Fibroblast of the aortic adventitia (primary cell): ENCODE measurements at regions not wholly inside any gene's neighbourhood (a gene's known extent, or its start where the extent isn't known, plus 50 kb on each side); places are given as distances from the start of the nearest gene placed in this dataset.

ENCODE experiments used
- DNase-seq: peaks from one replicate; pipeline ENCODE4 v3.0.0-alpha.2; 2010; ENCODE audit warnings: low read depth
- H3K4me3 ChIP-seq: 2 replicates; pipeline ENCODE4 v1.5.1; 2011; ENCODE audit warnings: low read depth, mild to moderate bottlenecking, control low read depth, low read length, moderate library complexity
- TF ChIP-seq, protein P1 (sequence below): IDR thresholded peaks from 2 replicates; pipeline ENCODE4 v1.5.1; 2011; ENCODE audit warnings: mild to moderate bottlenecking, low read length, control low read depth, inconsistent platforms; ENCODE audit not compliant: insufficient read depth

DNA sequence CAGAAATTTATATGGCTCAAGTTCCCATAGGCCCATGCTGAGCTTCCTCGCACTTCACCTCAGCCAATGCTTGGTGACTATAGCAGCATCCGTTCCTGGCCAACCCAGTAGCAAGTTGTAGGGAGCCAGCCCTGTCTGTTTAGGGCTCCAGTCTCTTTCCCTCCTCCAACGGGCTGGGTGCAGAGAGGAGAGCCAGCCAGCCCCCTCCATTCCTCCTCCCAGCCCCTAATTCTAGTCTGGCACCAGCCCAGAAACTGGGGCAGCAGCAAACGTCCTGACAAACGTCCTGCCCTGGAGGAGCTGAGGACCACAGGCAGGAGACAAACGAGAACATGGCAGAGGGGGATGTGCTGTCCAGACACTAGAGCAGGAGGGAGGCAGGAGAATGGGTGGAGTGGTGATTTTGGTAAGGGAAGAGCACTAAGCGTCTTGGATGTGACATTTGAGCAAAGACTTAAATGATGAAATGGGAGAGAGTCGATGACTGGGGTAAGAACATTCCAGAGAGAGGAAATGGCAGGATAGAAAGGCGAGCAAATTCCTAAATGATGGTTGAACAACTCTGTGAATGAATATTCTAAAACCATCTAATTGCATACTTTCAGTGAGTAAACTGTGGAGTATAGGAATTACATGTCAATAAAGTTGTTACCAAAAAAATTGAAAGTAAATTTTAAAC lies 222.5 kb upstream of the DAPK1 start:
- TF ChIP-seq, protein P1, sequence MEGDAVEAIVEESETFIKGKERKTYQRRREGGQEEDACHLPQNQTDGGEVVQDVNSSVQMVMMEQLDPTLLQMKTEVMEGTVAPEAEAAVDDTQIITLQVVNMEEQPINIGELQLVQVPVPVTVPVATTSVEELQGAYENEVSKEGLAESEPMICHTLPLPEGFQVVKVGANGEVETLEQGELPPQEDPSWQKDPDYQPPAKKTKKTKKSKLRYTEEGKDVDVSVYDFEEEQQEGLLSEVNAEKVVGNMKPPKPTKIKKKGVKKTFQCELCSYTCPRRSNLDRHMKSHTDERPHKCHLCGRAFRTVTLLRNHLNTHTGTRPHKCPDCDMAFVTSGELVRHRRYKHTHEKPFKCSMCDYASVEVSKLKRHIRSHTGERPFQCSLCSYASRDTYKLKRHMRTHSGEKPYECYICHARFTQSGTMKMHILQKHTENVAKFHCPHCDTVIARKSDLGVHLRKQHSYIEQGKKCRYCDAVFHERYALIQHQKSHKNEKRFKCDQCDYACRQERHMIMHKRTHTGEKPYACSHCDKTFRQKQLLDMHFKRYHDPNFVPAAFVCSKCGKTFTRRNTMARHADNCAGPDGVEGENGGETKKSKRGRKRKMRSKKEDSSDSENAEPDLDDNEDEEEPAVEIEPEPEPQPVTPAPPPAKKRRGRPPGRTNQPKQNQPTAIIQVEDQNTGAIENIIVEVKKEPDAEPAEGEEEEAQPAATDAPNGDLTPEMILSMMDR = no peak
- no peak for DNase-seq
- H3K4me3 ChIP-seq = no peak overlapping the region

DNA sequence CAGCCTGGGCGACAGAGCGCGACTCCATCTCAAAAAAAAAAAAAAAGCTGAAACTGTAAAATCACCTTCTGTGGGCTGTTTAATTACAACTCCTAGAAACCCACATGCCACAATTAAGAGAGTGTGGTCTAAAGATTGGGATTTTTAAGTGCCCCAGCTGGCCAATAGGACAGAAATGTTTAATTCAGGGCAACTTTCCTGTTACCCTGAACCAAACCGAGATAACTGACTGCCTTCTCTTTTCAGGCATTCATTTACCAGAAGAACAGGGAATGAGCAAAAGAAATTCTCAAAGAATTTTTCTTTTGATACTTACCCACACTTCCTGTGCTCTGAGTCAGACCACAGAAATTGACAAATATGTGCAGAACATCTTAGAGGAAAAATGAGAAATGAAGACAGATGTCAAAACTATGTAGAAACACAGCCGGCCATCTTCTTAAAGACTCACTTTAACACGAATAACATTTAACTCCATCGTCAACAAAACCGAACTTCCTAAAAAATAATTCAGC lies 221.3 kb upstream of the DAPK1 start:
- H3K4me3 ChIP-seq = no peak overlapping the region
- TF ChIP-seq, protein P1 = no peak
- DNase-seq = peak; percentile 63

DNA sequence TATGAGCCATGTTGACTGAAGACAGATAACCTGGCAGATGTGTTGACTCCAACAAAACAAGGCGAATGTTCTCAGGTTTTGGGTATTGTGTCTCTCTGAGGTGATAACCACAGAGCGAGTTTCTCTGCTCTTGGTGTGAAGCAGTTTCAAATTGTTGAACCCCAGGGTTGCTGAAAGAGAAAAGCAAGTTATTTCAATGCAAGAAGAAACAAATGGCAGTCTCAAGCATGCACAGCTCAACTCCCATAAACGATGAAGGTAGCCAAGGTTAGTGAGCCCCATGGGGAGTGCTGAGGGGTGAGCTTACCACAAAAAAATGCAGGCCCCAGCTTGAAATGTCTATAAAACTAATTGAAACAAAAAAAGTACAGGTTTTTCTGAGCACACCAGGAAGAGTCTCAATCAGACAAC lies 220.8 kb upstream of the DAPK1 start:
- no peak overlapping the region for H3K4me3 ChIP-seq
- TF ChIP-seq, protein P1 = no peak
- DNase-seq = peak; percentile 42

DNA sequence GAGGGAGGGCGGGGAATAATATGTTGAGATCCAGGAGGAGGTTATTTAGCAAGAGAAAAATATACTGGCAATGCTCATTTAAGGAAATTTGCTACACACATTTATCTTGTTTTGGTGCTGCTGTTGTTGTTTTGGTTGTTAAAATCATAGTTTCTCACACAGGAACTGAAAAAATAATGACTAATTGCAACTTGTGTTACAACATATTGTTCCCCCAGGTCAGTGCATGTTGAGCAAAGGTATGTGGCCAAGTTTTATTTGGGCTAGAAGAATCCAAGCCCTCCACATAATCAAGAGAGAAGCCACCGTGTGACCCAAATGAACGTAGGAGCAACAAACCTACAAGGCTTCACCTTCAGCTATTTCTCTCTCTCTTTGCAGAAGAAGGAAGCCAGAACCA lies 220.3 kb upstream of the DAPK1 start:
- H3K4me3 ChIP-seq = no peak overlapping the region
- no peak for DNase-seq
- TF ChIP-seq, protein P1 = no peak

DNA sequence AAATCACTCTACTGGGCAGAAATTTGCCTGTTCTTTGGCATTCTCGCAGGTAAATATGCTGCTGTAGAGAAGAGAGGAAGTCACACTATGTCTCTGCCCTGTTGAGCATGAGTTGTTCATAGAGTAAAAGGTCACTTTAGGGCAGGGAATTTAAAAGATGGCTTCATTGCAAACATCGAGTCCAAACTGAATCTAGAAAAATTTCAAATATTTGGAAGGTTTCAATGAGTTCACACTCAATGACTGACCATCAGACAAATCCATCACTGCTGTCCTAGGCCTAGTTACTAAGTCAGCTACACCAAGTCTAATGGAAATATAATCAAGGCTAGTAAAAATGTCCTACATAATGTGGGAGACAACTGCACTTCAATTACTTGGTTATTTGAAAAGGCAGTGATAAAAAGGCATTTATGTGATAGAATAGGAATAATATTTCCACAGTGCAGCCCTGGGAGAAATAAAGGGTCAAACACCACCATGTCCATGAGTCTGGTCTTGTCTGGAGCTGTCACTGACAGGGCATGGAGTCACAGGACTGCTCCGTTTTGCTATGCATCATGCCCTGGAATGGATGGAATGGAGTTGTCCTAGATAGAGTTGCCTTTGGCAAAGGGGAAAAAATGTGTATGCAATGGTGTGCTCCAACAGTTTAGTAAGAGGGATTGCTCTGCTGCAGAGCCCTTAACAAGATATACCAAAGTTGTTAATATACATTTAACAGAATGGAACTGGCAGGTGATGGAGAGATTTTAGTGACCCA lies 218.5 kb upstream of the DAPK1 start:
- no peak for DNase-seq
- no peak overlapping the region for H3K4me3 ChIP-seq
- TF ChIP-seq, protein P1 = no peak

DNA sequence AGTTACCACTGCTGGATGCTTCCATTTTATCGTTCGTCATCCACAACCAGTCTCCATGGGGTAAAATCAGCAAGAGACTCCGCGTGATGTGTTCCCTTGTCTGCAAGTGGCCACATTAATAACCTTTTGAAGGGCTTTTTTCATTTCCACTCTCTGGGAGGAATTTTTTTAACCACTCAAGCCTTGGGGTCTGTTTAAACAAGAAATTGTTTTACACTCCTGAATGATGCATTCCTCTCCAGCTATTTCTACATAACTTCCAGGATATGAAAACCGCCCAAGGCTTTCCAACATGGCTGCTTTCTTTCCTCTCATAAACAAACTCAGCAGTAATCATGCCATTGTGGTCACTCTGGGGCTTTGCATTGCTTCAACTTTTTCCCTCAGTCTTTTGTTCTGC lies 217.2 kb upstream of the DAPK1 start:
- TF ChIP-seq, protein P1 = no peak
- DNase-seq = peak; percentile 55
- H3K4me3 ChIP-seq = no peak overlapping the region
